GM23248 (cell line): ENCODE measurements at regions not wholly inside any gene's neighbourhood (a gene's known extent, or its start where the extent isn't known, plus 50 kb on each side); places are given as distances from the start of the nearest gene placed in this dataset.

ENCODE experiments used
- DNase-seq: peaks from one replicate; pipeline ENCODE4 v3.0.0-alpha.2; 2015
- H2AFZ ChIP-seq: fragments of 200-600 bp; sonication (generic); 2 replicates; pipeline ENCODE4 v1.6.1; 2016; ENCODE audit warnings: antibody characterized with exemption
- H3F3A ChIP-seq: fragments of 200-600 bp; sonication (generic); 2 replicates; pipeline ENCODE4 v1.6.1; 2016; ENCODE audit warnings: mild to moderate bottlenecking, antibody characterized with exemption, mixed run types; ENCODE audit not compliant: insufficient read depth
- H3K27ac ChIP-seq: fragments of 200-600 bp; sonication (generic); 2 replicates; pipeline ENCODE4 v1.5.1; 2016; ENCODE audit warnings: mild to moderate bottlenecking
- H3K27me3 ChIP-seq: fragments of 200-600 bp; sonication (generic); replicated peaks from 2 replicates; pipeline ENCODE4 v1.6.1; 2016; ENCODE audit warnings: mild to moderate bottlenecking; ENCODE audit not compliant: insufficient read depth
- H3K36me3 ChIP-seq: fragments of 200-600 bp; sonication (generic); 2 replicates; pipeline ENCODE4 v1.6.1; 2016; ENCODE audit warnings: low read depth, mild to moderate bottlenecking
- H3K4me1 ChIP-seq: fragments of 200-600 bp; sonication (generic); 2 replicates; pipeline ENCODE4 v1.6.1; 2016; ENCODE audit warnings: mild to moderate bottlenecking; ENCODE audit not compliant: insufficient read depth
- H3K4me2 ChIP-seq: fragments of 200-600 bp; sonication (generic); one replicate; pipeline ENCODE4 v1.6.1; 2016; ENCODE audit warnings: mild to moderate bottlenecking; ENCODE audit not compliant: unreplicated experiment
- H3K4me3 ChIP-seq: fragments of 200-600 bp; sonication (generic); 2 replicates; pipeline ENCODE4 v1.5.1; 2016; ENCODE audit warnings: mild to moderate bottlenecking
- H3K79me2 ChIP-seq: fragments of 200-600 bp; sonication (generic); 2 replicates; pipeline ENCODE4 v1.6.1; 2016; ENCODE audit warnings: mild to moderate bottlenecking; ENCODE audit not compliant: insufficient read depth
- H3K9ac ChIP-seq: fragments of 200-600 bp; sonication (generic); 2 replicates; pipeline ENCODE4 v1.6.1; 2016; ENCODE audit warnings: mild to moderate bottlenecking
- H3K9me2 ChIP-seq: fragments of 200-600 bp; sonication (generic); 2 replicates; pipeline ENCODE4 v1.6.1; 2016; ENCODE audit warnings: mixed run types, mild to moderate bottlenecking, moderate library complexity; ENCODE audit not compliant: insufficient read depth
- H3K9me3 ChIP-seq: fragments of 200-600 bp; sonication (generic); one replicate; pipeline ENCODE4 v1.6.1; 2017; ENCODE audit warnings: low read depth
- H4K20me1 ChIP-seq: fragments of 200-600 bp; sonication (generic); 2 replicates; pipeline ENCODE4 v1.6.0; 2016; ENCODE audit not compliant: insufficient read depth
- EZH2 ChIP-seq: fragments of 200-600 bp; sonication (generic); IDR thresholded peaks from 2 replicates; pipeline ENCODE4 v1.6.1; 2018; ENCODE audit warnings: antibody characterized with exemption, mild to moderate bottlenecking; ENCODE audit not compliant: insufficient read depth, poor library complexity, severe bottlenecking
- EZH2phosphoT487 ChIP-seq: fragments of 200-600 bp; sonication (generic); IDR thresholded peaks from 2 replicates; pipeline ENCODE4 v1.6.1; 2018; ENCODE audit warnings: antibody characterized with exemption, moderate library complexity, mild to moderate bottlenecking, low read depth; ENCODE audit not compliant: insufficient read depth
- WGBS, 2 experiments: methylation state at CpG; one replicate each; pipeline ENCODE4 v1.1.6; 2015 to 2017; ENCODE audit warnings: low lambda C conversion rate in 2 of 2, low coverage in 1 of 2; ENCODE audit errors: missing lambda C conversion rate in 2 of 2; 5-methylcytosine and 5-hydroxymethylcytosine counted together
- in situ Hi-C: fragments of 300-500 bp; cut with MboI; formaldehyde crosslinking; loops from 2 replicates; pipeline ENCODE4 v1.15.0; 2020

DNA sequence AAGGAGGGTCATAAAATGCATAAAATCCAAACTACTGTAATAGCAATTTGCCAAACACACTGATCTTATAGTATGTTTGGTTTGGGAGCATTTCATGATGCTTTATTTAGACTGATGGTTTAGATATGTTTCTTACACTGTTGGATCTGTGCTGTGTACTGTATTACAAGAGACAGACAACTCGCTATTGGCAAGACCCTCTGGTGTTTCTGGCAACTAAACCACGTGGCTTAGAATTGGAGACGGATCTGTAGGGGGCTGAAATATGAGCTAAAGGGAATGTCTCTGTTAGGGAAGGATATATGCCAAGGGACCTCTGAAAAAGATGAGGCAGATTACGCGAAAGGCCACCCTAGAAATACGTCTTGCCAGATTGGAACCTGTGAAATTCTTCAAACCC, 208.7 kb downstream of the BARX2 start:
- DNase-seq = no peak
- Histone ChIP-seq H3K4me2 (no peak overlapping the region), H4K20me1 (no peaks in the 10 kb centered on the region), H3F3A (no peaks in the 10 kb centered on the region), H3K4me3 (no peak overlapping the region), H3K9ac (no peak overlapping the region), H3K36me3 (no peaks in the 10 kb centered on the region), H3K27ac (no peak overlapping the region), H3K27me3 (peaks cover 41% of the 10 kb centered on the region), H2AFZ (no peak overlapping the region), H3K79me2 (no peaks in the 10 kb centered on the region), H3K4me1 (no peaks in the 10 kb centered on the region), H3K9me2 (no peaks in the 10 kb centered on the region), H3K9me3 (no peaks in the 10 kb centered on the region)
- TF ChIP-seq EZH2 (no peak), EZH2phosphoT487 (no peak)
- 8 to 11% methylated on average over 6 of the region's 6 CpGs for whole genome bisulfite sequencing, 2 experiments
- in situ Hi-C loops = no loop called here

DNA sequence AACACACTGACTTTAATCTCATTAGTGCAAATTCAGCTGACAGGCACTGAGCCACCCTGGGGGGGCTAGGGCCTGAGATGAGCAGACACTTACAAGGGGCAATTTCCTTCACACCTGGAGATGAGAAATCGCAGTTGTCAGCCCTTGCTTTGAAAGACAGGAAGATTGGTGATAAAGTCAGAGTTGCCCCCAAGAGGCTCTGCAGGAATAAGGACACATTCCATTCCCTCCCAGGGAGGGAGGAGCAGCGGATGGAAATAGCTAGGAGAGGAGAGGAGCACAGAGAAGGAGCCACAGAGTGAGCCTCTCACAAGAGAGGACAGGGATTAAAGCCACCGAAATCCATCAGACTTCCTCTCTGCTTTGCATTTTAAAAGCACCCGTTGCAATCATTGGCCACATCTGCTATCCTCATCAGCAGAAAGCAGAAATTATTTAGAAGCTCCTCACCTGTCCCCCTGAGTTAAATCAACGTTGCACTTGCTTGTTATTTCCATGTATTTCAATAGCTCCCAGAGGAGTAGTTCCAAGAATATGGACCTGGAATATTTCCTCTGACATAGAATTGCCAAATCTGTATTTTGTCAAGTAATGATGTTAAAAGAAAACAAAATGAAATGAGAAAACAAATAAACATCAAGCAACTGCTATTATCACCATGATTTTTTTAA, 213.7 kb downstream of the BARX2 start:
- H3K4me1 ChIP-seq = no peaks in the 10 kb centered on the region
- DNase-seq = no peak
- no peak overlapping the region for H3K27ac ChIP-seq
- H3K4me2 ChIP-seq = no peak overlapping the region
- no peaks in the 10 kb centered on the region for H3K79me2 ChIP-seq
- H3K9me2 ChIP-seq = no peaks in the 10 kb centered on the region
- no peaks in the 10 kb centered on the region for H3F3A ChIP-seq
- 1 to 6% methylated on average over 5 of the region's 5 CpGs for WGBS, 2 experiments
- no peaks in the 10 kb centered on the region for H3K36me3 ChIP-seq
- no peaks in the 10 kb centered on the region for H4K20me1 ChIP-seq
- H3K4me3 ChIP-seq = no peak overlapping the region
- TF ChIP-seq EZH2phosphoT487 (no peak), EZH2 (no peak)
- H3K9ac ChIP-seq = no peak overlapping the region
- no peak overlapping the region for H2AFZ ChIP-seq
- in situ Hi-C loops = no loop called here
- peaks cover 36% of the 10 kb centered on the region; the same call in 1 of the 2 replicates for H3K27me3 ChIP-seq
- no peaks in the 10 kb centered on the region for H3K9me3 ChIP-seq

DNA sequence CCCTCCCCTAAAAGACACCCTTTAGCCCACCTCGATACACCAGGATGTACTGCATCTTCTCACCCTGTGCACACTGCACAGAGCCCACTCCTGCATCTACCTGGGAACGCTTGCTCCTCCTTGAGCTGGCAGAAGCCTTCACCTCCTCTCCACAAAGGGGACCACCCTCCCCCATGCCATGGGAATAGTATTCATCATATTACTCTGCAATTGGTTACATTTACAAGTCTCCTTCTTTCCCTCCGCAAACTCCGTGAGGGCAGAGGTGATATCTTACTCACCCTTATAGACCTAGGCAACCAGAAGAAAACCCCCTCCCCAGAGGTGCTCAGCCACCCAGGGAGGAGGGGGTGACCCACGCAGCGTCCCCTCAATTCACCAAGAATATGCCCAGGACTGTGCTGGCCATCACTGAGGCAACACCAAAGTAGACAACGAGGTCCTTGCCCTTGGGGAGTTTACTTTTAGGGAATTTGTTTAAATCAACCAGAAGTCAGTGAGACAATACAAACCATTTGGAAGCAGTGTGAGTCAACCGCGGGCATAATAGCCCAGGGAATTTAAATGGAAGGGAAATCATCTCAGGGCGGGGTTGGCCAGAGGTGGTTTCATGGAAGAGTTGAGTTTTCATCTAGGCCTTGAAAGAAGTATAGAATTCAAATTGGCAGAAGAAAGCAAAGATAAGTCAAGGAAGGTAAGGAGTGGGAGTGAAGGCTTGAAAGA, 214.5 kb downstream of the BARX2 start:
- Histone ChIP-seq H3K4me1 (no peaks in the 10 kb centered on the region), H3K9me2 (no peaks in the 10 kb centered on the region), H3F3A (no peaks in the 10 kb centered on the region), H3K9me3 (no peaks in the 10 kb centered on the region), H3K36me3 (no peaks in the 10 kb centered on the region), H3K79me2 (no peaks in the 10 kb centered on the region), H3K9ac (no peak overlapping the region), H4K20me1 (no peaks in the 10 kb centered on the region), H3K27me3 (peaks cover 36% of the 10 kb centered on the region; the same call in 1 of the 2 replicates), H3K4me3 (no peak overlapping the region), H3K4me2 (no peak overlapping the region), H3K27ac (no peak overlapping the region), H2AFZ (no peak overlapping the region)
- WGBS, 2 experiments = 19 to 25% methylated on average over 10 of the region's 10 CpGs
- no peak for DNase-seq
- no peak for TF ChIP-seq EZH2phosphoT487
- TF ChIP-seq EZH2 = no peak
- in situ Hi-C loops = no loop called here

DNA sequence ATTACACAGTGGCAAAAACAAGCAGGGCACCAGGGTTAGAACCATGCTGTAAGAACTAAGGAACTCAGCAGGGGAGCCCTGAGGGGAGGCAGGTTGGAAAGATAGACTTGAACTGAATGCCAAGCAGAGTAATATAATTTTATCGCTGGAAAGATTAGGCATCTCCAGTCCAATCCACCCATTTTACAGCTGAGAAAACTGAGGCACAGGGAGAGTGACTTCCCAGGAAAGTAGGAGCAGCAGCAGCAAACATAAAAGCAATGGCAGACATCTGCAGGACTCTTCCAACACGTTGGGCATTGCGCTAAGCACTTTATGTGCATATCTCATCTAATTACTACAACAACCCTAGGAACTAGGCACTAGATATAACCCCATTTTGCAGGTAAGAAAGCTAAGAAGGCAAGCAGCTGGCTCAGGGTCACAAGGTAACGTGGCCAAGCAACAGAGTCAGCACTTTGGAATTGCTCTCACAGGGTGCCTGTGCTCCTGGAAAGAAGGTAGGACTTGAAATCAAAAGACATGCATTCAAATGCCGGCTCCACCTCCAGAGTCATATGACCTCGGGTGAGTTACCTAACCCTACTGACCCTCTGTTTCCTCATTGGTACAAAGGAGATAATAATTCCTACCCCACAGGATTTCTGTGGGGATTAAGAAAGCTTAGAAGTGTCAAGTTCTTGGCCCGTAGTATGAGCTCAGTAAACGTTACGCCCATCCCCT, 215.3 kb downstream of the BARX2 start:
- Histone ChIP-seq H3K4me3 (no peak overlapping the region), H3K9me2 (no peaks in the 10 kb centered on the region), H3F3A (no peaks in the 10 kb centered on the region), H3K4me2 (no peak overlapping the region), H4K20me1 (no peaks in the 10 kb centered on the region), H3K9ac (no peak overlapping the region), H3K27ac (no peak overlapping the region), H3K9me3 (no peaks in the 10 kb centered on the region), H3K79me2 (no peaks in the 10 kb centered on the region), H3K36me3 (no peaks in the 10 kb centered on the region), H2AFZ (no peak overlapping the region), H3K27me3 (peaks cover 36% of the 10 kb centered on the region; the same call in 1 of the 2 replicates), H3K4me1 (no peaks in the 10 kb centered on the region)
- TF ChIP-seq EZH2 (no peak), EZH2phosphoT487 (no peak)
- 47 to 50% methylated on average over 9 of the region's 9 CpGs for WGBS, 2 experiments
- no peak for DNase-seq
- in situ Hi-C loops = no loop called here
